Fibroblast of upper back skin (primary cell): ENCODE measurements at regions not wholly inside any gene's neighbourhood (a gene's known extent, or its start where the extent isn't known, plus 50 kb on each side); places are given as distances from the start of the nearest gene placed in this dataset.
"Not testable (repeated sequence)": the region's sequence is repeated elsewhere in the genome, so short reads cannot be mapped to it uniquely, and the experiment has no call there.

Source experiments
- DNase-seq: peaks from one replicate; pipeline ENCODE4 v3.0.0-alpha.2; 2013

- DNase-seq: not testable (repeated sequence)
Measured at GRCh38 chr11:67871168-67871567, 132.7 kb downstream of the UNC93B1 start.

GRCh38 chr11:67862896-67863295 is 141.0 kb downstream of the UNC93B1 start:
- not testable (repeated sequence) for DNase-seq

- peak; percentile 5 for DNase-seq
Measured at GRCh38 chr11:67859513-67860161, 144.3 kb downstream of the UNC93B1 start.

- DNase-seq: not testable (repeated sequence)
Measured at GRCh38 chr11:67850747-67851146, 153.2 kb downstream of the UNC93B1 start.

- DNase-seq: not testable (repeated sequence)
Measured at GRCh38 chr11:67849766-67850165, 154.1 kb downstream of the UNC93B1 start.

- DNase-seq: not testable (repeated sequence)
Measured at GRCh38 chr11:67847896-67848875, 155.7 kb downstream of the UNC93B1 start.

GRCh38 chr11:67846303-67846702 is 157.6 kb downstream of the UNC93B1 start:
- DNase-seq: not testable (repeated sequence)

- not testable (repeated sequence) for DNase-seq
Measured at GRCh38 chr11:67845296-67845695, 158.6 kb downstream of the UNC93B1 start.

GRCh38 chr11:67840599-67840998 is 163.3 kb downstream of the UNC93B1 start:
- DNase-seq: not testable (repeated sequence)

- DNase-seq: not testable (repeated sequence)
Measured at GRCh38 chr11:67830152-67830551, 155.7 kb upstream of the ALDH3B2 start.

- DNase-seq: not testable (repeated sequence)
Measured at GRCh38 chr11:67826951-67827296, 152.5 kb upstream of the ALDH3B2 start.

GRCh38 chr11:67826028-67826950 is 151.9 kb upstream of the ALDH3B2 start:
- peak; percentile 33 for DNase-seq

- DNase-seq: not testable (repeated sequence)
Measured at GRCh38 chr11:67824861-67825260, 150.4 kb upstream of the ALDH3B2 start.

GRCh38 chr11:67820081-67820480 is 145.7 kb upstream of the ALDH3B2 start:
- DNase-seq: no peak

GRCh38 chr11:67817558-67817957 is 143.1 kb upstream of the ALDH3B2 start:
- DNase-seq: not testable (repeated sequence)

GRCh38 chr11:67809301-67809700 is 134.9 kb upstream of the ALDH3B2 start:
- peak; percentile 72 for DNase-seq

- not testable (repeated sequence) for DNase-seq
Measured at GRCh38 chr11:67807896-67808295, 133.5 kb upstream of the ALDH3B2 start.

GRCh38 chr11:67806728-67807235 is 132.4 kb upstream of the ALDH3B2 start:
- not testable (repeated sequence) for DNase-seq

- DNase-seq: not testable (repeated sequence)
Measured at GRCh38 chr11:67806183-67806582, 131.8 kb upstream of the ALDH3B2 start.

- DNase-seq: peak; percentile 99
Measured at GRCh38 chr11:67805253-67806126, 131.1 kb upstream of the ALDH3B2 start.
